Skin of body (tissue), 1 donor: ENCODE measurements at regions not wholly inside any gene's neighbourhood (a gene's known extent, or its start where the extent isn't known, plus 50 kb on each side); places are given as distances from the start of the nearest gene placed in this dataset.
"Not testable (repeated sequence)": the region's sequence is repeated elsewhere in the genome, so short reads cannot be mapped to it uniquely, and the experiment has no call there.

Experiments used
- DNase-seq: peaks from one replicate; lab custom pipeline; 2025; lab: John Stamatoyannopoulos, UW

DNA sequence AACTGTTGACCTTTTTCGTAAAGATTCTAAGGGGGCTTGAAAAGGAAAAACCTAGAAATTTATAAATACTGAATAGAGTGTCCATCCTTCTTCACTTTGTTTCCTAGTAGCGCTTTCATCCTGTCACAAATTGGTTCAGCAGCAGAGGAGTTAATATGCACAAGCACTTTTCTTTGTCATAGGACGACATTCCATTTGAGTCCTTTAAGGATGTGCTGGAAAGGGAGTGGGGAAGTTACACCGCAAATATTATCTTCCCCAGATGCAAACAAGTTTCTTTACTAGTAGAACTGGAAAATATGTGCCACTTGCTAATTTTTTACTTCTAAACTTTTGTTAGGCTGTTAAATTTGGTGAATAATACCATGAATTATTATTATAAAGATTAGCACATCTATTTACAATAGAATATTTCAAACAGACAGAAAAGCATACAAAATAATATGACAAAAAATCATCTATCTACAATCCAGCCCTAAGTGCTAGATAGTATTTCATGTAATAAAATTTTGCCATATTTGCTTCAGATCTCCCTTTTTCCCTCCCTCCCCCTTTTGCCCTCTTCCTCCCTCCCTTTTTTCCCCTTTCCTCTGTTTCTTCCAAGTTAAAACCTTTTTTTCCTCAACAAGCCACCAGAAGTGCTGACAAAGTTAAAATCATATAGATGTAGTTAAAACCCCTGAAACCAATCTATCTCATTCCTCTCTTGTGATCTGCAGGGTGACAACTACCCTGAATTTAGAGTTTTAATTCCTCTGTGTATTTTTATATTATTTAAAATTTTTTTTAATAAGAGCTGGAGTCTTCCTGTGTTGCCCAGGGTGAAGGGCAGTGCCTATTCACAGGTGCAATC lies 50.5 kb upstream of the MAP4K3 start:
- DNase-seq = no peak

- no peak for DNase-seq
These were observed 51.4 kb upstream of the MAP4K3 start for GRCh38 chr2:39488450-39488849.

DNA sequence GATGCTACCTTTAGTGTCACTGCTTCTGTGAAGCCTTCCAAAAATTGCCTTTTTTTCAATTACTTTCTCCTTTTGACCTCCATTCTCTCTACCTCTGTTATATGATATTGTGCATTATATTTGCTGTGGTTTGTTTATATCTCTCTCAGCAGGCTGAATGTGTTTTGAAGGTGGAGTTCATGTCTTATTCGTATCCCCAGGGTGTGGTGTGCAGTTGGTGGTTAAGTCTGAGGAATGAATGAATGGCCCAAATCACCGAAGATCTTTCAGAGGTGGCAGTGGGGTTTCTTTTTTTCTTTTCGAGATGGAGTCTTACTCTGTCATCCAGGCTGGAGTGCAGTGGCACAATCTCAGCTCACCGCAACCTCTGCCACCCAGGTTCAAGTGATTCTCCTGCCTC lies 53.5 kb upstream of the MAP4K3 start:
- no peak for DNase-seq

DNA sequence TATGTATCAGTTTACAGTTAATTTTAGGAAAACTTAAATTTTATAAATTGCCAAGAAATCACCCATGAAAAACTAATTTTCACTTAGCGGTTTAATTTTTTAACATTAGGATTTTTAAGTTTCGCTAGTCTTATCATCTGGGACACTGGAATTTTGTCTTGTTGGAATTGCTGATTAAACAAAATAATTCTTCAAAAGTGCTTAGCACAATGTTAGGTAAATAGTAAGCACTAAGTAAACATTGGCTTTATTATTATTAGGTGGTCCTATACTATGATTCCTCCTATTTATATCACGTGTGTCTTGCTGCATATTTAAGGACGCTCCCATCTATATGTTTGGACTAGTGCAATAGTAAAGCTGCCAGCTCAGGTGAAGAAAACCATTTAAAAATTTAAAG lies 54.6 kb upstream of the MAP4K3 start:
- no peak for DNase-seq

GRCh38 chr2:39492095-39492590 lies 55.1 kb upstream of the MAP4K3 start:
- DNase-seq = no peak

- DNase-seq = no peak
These were observed 55.6 kb upstream of the MAP4K3 start for GRCh38 chr2:39492716-39493115.

DNA sequence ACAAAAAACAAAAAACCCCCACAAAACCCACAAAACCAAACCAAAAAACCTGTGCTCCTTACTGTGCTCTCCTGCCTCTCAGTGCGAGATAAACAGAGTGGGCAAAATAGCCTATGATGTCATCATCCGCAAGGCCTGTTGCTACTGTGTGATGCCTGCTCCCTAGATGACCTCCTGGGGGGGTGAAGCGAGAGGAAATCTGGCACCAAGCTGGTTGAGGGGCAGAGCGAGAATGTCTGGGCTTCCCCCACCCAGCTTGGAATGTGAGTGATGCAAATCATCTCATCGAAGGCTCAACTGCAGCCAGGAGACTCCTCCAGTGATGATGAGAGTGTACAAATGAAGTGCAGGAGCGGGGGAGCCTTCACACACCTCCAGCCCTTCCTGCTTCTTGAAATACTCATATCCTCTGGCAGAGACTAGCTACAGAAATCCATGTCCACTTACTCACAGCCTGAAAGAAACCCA lies 57.7 kb upstream of the MAP4K3 start:
- DNase-seq = no peak

- DNase-seq = peak; percentile 66
These were observed 60.2 kb upstream of the MAP4K3 start for GRCh38 chr2:39497082-39497801.

GRCh38 chr2:39498176-39498575 lies 61.1 kb upstream of the MAP4K3 start:
- not testable (repeated sequence) for DNase-seq

- DNase-seq = no peak
These were observed 61.7 kb upstream of the MAP4K3 start for GRCh38 chr2:39498786-39499185.

DNA sequence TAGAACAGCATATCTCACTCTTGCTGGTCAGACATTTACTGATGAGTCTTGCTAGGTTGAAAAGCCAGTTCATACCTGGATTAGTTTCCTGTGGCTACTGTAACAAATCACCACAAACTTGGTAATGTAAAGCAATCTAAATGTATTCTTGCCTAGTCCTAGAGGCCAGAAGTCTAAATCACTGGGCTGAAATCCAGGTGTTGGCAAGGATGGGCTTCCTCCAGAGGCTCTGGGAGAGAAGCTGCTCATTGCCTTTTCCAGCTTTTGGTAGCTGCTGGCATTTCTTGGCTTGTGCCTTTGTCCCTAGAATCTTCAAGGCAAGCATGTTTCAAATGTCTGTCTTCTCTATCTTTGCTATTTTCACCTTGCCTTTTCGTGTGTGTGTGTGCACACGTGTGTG lies 62.3 kb upstream of the MAP4K3 start:
- DNase-seq = no peak

DNA sequence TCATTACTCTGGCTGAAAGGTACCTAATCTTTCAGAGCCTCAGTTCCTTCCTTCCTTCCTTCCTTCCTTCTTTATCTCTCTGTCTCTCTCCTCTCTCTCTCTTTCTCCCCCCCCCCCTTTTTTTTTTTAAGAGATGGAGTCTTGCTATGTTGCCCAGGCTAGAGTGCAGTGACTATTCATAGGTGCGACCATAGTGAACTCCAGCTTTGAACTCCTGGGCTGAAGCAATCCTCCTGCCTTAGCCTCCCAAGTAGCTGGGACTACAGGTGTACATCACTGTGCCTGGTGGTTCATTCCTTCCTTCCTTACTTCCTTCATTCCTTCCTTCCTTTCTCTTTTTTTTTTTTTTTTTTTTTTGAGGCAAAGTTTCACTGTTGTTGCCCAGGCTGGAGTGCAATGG lies 64.3 kb upstream of the MAP4K3 start:
- no peak for DNase-seq

DNA sequence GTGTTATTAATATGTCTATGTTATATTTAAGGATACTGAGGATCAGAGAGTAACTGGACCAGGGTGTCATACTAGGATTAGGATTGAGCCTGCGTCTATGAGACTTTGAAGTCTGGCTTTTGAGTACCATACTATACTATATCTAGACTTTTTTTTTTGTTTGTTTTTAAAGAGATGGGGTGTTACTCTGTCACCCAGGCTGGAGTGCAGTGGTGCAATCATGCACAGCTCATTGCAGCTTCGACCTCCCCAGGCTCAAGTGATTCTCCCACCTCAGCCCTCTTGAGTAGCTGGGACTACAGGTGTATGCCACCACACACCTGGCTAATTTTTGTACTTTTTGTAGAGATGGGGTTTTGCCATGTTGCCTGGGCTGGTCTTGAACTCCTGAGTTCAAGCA lies 66.2 kb upstream of the MAP4K3 start:
- no peak for DNase-seq

GRCh38 chr2:39504790-39505335 lies 67.8 kb upstream of the MAP4K3 start:
- DNase-seq = no peak

GRCh38 chr2:39506215-39506614 lies 69.1 kb upstream of the MAP4K3 start:
- no peak for DNase-seq

DNA sequence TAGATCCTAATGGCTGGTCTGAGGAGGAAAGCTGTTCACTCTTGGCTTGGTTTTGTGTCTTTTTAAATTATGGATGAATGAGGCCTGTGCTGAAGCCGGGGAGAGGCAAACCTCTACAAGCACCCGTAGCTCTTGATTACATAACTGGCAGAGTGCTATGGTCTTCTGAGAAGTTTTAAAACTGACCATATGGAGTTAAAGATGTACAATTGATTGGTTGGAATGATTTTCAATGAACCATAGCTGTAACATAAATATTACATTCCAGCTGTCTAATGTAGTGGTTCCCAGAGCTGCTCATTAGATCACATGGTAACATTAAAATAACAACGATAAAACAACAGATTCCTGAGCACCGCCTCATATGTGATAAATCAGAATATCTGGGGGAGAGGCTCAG lies 71.1 kb upstream of the MAP4K3 start:
- peak; percentile 36 for DNase-seq

DNA sequence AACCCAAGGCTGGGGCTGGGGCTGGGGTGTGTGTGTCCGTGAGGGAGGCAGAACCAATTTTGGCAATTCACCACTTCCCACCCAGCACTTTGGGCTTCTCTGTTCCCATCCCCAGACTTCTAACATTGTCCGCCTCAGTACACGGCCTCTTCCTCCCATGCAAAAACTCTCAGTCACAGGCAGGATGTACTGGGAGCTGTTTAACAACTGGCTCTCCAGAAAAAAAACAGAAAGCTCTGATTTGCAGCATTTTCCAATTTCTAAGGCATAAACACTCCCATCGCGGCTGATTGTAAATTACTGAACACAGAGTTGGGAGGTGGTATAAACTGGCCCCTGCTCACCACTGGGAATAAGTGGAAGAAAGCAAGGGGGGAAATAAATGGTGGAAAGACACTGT lies 73.1 kb upstream of the MAP4K3 start:
- DNase-seq = no peak

DNA sequence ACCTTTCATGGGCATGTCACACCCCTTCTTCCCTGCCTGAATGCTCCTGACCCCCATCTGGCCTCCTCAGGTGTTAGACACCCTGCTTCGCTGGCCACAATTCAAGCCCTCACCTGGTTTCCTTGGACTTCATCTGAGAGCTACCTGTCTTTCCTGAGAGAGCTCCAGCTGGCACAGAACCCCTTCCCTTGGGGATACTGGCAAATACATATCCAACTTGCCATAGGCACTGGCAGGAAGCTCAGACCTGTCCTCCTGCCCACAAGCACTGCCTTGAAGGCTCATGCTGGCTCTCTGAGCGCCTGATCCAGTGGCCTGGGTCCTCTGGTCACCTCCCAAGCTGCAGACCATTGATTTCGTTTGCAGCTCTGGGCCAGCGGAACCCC lies 74.1 kb upstream of the MAP4K3 start:
- no peak for DNase-seq

- DNase-seq = no peak
These were observed 74.7 kb upstream of the MAP4K3 start for GRCh38 chr2:39511605-39512433.

DNA sequence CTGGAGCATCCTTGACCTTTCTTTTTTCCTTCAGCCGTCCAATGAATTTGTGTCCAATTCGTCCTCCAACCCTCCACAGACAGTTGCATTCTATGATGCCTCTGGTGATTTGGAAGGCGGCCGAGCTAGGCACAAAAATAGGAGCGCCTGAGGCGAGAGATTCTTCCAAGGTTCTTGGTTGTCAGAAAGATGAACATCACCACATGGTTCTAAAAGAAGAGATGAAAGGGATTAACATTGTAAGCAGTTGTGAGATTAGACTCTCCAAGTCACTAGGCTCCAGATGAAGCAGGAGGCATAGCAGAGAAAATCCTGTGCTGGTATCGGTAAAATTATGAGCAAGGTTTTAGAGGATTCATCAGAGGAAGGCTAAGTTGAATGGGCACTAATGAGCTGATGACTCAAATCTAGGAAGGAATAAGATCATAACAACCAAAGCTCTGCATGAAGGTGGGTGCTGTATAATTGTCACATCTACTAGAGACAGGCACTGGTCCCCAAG lies 75.4 kb upstream of the MAP4K3 start:
- no peak for DNase-seq

DNA sequence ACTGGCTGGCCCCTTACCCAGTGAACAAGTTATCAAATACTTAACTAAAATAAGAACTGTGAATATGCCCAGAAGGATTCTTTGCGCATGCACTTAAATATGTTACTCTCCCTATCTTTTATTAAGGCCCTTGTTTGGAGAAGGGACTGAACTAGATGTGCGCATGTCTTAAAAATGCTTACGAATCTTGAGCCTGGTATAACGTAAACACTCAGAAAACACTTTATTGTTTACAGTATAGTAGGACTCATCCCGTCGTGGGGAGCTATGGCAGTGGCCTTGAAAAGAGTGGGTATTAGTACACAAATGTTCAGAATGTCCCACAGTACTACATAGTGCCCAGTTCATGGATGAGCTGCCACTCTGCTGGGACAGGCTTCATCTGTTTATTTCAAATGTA lies 75.9 kb upstream of the MAP4K3 start:
- DNase-seq = no peak
